Lower lobe of right lung (tissue), 2 donors: ENCODE measurements at regions not wholly inside any gene's neighbourhood (a gene's known extent, or its start where the extent isn't known, plus 50 kb on each side); places are given as distances from the start of the nearest gene placed in this dataset.
"Not testable (repeated sequence)": the region's sequence is repeated elsewhere in the genome, so short reads cannot be mapped to it uniquely, and the experiment has no call there.

Source experiments
- ATAC-seq, 2 donors: fragments of 200-7000 bp; cut with Tn5 transposase; one replicate each; pipeline ENCODE4 v1.9.1; 2020 to 2022; ENCODE audit warnings: mild to moderate bottlenecking in 2 of 2, moderate library complexity in 2 of 2
- DNase-seq: peaks from one replicate; pipeline ENCODE4 v3.0.0-alpha.2; 2020
- H3K27ac ChIP-seq: fragments of 200-600 bp; one replicate; pipeline ENCODE4 v1.8.0; 2022
- H3K27me3 ChIP-seq: fragments of 200-600 bp; one replicate; pipeline ENCODE4 v1.8.0; 2022; ENCODE audit warnings: low read depth
- H3K36me3 ChIP-seq: fragments of 200-600 bp; one replicate; pipeline ENCODE4 v1.8.0; 2022; ENCODE audit warnings: mild to moderate bottlenecking
- H3K4me1 ChIP-seq: fragments of 200-600 bp; one replicate; pipeline ENCODE4 v1.8.0; 2022
- H3K4me3 ChIP-seq: fragments of 200-600 bp; one replicate; pipeline ENCODE4 v1.8.0; 2022; ENCODE audit warnings: mild to moderate bottlenecking
- H3K9me3 ChIP-seq: fragments of 200-600 bp; one replicate; pipeline ENCODE4 v1.8.0; 2022
- CTCF ChIP-seq: fragments of 200-600 bp; IDR thresholded peaks from one replicate; pipeline ENCODE4 v1.8.0; 2022; ENCODE audit warnings: antibody characterized with exemption, mild to moderate bottlenecking
- intact Hi-C: fragments of 100-400 bp; cut with DNase I; formaldehyde crosslinking; loops from one replicate; pipeline ENCODE4 v1.11.0; 2022
- donor health status: DM: no; HTN: yes; CAD: no; lungs with severe emphysema.

DNA sequence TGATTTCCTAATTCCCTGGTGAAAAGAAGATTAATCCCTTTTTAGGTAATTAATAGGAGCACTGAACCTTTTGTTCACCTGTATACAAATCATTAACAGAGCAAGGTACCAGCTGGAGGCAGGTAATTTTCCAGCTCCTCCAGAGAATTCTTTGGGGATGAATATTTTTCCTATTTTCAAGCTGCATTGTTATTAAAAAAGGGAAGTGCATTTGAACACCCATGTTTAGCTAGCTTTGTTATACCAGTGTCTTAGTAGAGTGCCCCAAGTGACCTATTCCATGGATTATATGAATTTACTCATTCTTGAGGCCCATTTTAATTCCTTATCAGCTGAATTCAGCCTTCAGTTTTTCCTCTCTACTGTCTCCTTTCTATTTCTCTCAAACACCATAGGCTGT is 73.2 kb upstream of the GOT2 start:
- no peak for TF ChIP-seq CTCF
- Histone ChIP-seq H3K27me3 (no peaks in the 10 kb centered on the region), H3K27ac (no peak overlapping the region), H3K9me3 (peaks cover 2% of the 10 kb centered on the region), H3K4me1 (no peaks in the 10 kb centered on the region), H3K4me3 (no peak overlapping the region), H3K36me3 (no peaks in the 10 kb centered on the region)
- no peak for DNase-seq
- intact Hi-C loops: no loop called here
- no peak for ATAC-seq

DNA sequence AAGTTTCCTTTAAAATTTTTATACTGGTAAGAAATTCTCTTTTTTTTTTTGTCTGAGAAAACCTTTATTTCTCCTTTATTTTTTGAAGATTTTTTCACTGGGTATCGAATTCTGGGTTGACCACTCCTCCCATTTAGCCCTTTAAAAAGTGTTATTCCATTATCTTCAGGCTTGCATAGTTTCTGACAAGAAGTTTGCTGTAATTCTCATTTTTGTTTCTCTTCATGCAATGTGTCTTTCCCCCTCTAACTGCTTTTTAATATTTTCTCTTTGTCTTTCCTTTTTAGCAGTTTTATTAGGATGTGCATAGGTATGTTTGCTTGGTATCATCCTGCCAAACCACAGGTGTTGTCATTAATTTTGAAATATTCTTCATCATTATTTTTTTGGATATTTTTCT is 67.7 kb upstream of the GOT2 start:
- ATAC-seq: no peak
- Histone ChIP-seq H3K9me3 (peaks cover 14% of the 10 kb centered on the region), H3K4me3 (no peak overlapping the region), H3K4me1 (no peaks in the 10 kb centered on the region), H3K27me3 (no peaks in the 10 kb centered on the region), H3K36me3 (no peaks in the 10 kb centered on the region), H3K27ac (no peak overlapping the region)
- intact Hi-C loops: no loop called here
- no peak for TF ChIP-seq CTCF
- DNase-seq: no peak

- peaks cover 12% of the 10 kb centered on the region for H3K9me3 ChIP-seq
- H3K27me3 ChIP-seq: no peaks in the 10 kb centered on the region
- ATAC-seq (no peak), DNase-seq (no peak)
- intact Hi-C loops: no loop called here
- H3K4me1 ChIP-seq: no peaks in the 10 kb centered on the region
- H3K36me3 ChIP-seq: no peaks in the 10 kb centered on the region
- no peak overlapping the region for H3K4me3 ChIP-seq
- H3K27ac ChIP-seq: no peak overlapping the region
- TF ChIP-seq CTCF: no peak
Measured at GRCh38 chr16:58797137-58797801, 63.2 kb upstream of the GOT2 start.

- H3K4me1 ChIP-seq: no peaks in the 10 kb centered on the region
- H3K36me3 ChIP-seq: no peaks in the 10 kb centered on the region
- H3K4me3 ChIP-seq: no peak overlapping the region
- no peak overlapping the region for H3K27ac ChIP-seq
- H3K9me3 ChIP-seq: no peaks in the 10 kb centered on the region
- H3K27me3 ChIP-seq: no peaks in the 10 kb centered on the region
- no peak for DNase-seq
- ATAC-seq: no peak
- no peak for TF ChIP-seq CTCF
- intact Hi-C loops: no loop called here
Measured at GRCh38 chr16:58793366-58793765, 59.2 kb upstream of the GOT2 start.

DNA sequence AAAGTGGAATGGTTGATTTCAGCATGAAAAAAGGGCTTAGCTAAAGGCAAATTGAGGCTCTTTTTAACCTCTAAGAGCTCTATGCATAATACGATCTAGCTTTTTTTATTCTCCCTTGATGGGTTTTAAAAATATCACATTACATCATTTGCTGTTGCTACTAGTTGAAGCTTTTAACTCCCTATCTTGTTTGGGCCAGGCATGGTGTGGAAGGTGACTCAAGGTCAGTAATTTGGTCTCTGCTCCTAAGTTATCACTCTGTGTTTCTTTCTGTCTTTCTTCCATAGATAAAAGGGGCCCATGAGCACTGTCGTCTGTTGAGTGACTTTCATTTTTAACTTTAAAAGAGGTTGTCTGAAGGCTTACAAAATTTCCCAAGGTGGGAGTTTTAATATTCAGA is 58.1 kb upstream of the GOT2 start:
- DNase-seq (no peak), ATAC-seq (no peak)
- Histone ChIP-seq H3K27me3 (no peaks in the 10 kb centered on the region), H3K9me3 (no peaks in the 10 kb centered on the region), H3K27ac (no peak overlapping the region), H3K4me1 (no peaks in the 10 kb centered on the region), H3K36me3 (no peaks in the 10 kb centered on the region), H3K4me3 (no peak overlapping the region)
- intact Hi-C loops: no loop called here
- TF ChIP-seq CTCF: no peak

- DNase-seq, ATAC-seq: not testable (repeated sequence)
Measured at GRCh38 chr16:58790816-58791557, 56.9 kb upstream of the GOT2 start.

More at GRCh38 chr16:58790816-58791557, 56.9 kb upstream of the GOT2 start:
- H3K4me3 ChIP-seq, intact Hi-C loops, H3K27me3 ChIP-seq, H3K9me3 ChIP-seq, H3K4me1 ChIP-seq, H3K36me3 ChIP-seq, H3K27ac ChIP-seq: not testable (repeated sequence)
